GM21576 (cell line): ENCODE measurements at regions not wholly inside any gene's neighbourhood (a gene's known extent, or its start where the extent isn't known, plus 50 kb on each side); places are given as distances from the start of the nearest gene placed in this dataset.
"Not testable (repeated sequence)": the region's sequence is repeated elsewhere in the genome, so short reads cannot be mapped to it uniquely, and the experiment has no call there.

Experiments
- ATAC-seq: cut with Tn5 transposase; IDR thresholded peaks from one replicate; pipeline ENCODE4 v1.9.1; 2021; ENCODE audit warnings: mild to moderate bottlenecking, moderate library complexity; ENCODE audit not compliant: unreplicated experiment

DNA sequence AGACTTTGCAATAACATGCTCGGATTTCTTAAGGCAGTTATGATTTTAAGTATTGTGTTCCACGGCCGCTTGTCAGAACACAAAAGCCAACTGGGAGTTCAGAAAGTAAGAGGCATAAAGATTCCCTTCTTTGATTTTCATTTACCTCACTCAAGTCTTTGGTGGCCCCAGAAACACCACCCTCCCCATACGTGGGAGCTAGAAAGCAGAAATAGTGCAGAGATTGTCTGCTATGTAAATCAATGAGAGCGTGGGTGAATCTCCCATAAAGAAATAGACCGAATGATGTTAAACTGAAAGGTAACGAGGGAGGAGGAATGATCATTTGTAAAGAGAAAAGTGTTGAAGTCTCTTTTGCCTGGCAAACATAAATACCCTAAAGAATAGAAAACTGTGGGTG lies 322.1 kb upstream of the ETAA1 start:
- no peak for ATAC-seq

DNA sequence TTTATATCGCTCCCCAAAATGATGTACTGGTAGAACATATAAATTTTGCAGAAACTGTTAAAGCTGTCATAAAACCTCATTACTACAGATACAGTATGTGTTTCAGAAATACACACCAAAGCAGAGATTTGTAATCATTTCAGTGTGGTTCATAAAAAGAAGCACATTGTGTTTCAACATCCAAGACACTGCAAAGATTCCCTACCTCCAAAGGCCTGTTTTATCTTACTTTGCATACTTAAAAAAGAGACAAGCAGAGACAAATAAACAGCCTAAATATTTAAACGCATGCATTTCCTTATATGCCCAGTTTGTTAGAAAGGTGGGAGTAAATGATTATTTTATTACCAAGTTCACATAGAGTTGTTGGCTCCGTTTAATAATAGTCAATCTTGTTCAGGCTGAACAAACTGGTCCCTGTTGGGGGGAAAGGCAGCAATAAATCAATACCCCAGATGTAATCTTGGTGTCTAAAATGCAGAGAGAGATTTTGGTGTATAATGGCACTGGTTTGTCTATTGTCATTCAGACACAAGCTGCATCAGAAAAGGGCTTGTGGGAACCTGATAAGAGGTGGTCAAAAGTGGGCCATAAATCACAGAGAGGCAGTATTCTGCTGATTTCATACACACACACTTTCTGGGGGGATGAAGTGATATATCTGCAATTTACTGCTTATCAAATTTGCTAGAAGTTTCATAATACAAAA lies 321.4 kb upstream of the ETAA1 start:
- ATAC-seq, result no peak

DNA sequence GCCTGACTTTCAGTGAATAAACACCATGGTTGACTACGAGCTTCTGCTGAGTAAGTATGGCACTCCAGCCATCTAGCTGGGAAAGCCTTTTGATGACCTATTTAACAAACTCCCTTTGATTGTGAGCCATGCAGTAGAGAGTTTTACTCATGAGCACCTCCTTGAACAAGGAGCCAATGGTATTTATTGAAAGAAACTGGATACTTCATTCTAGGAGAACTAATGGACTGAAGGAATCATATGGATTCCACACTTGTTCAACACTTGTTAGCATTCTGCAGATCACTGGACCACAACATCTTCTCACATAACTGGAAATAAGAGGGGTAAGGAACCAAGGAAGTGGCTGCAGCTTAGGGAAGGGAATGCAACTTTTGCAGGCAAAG lies 320.9 kb upstream of the ETAA1 start:
- no peak for ATAC-seq

DNA sequence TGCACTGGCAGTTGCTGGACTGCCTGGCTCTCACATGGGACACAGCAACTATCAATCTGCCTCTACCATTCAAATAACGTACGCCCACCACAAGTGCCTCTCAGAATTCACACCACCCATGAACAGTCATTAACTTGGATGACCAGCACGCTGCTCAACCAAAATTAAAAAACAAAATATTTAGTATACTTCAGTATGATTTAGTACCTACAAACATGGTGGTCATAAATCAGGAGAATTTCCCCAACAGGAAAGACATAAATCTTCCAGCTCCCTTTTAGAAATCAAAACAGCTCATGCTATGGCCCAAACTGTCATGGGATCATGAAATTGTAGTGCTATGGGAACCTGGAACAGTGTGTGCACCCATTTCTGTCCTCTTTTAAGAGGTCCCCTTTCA lies 317.4 kb upstream of the ETAA1 start:
- ATAC-seq, result no peak

DNA sequence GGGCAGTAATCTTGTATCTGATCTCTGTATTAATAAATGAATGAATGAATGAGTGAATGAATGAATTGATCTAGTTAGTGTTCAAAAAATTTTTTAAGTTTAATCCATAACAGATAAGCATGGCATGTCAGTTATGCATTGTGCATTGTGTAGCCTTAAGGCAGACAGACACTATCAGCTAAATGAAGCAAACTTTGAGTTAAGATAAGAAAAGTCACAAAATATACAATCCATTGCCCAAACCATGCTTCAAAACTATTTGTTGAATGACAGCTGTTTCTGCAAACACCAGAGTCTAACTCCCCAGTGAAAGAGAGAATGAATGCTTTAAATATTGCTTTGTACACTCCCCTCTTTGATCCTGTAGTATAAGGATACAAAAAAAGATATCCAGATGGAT lies 314.3 kb upstream of the ETAA1 start:
- no peak for ATAC-seq

DNA sequence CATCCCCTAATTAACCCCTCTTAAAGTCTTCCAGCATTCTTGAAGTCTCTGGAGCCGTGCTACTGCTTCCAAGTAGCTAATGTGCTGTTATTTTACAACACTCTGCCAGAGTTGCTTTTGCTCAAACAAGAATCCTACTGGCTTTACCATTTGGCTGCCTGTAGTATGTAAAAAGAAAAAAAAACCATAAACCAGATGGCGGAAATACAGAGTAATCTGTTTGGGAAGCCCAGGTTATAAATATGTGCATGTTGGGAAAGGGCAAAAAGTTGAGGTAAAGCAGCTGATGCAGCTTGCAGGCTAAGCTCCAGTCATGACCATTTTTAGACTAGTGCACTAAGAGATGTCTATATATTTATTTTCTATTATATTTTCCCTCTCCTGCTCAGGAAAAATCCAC lies 313.2 kb upstream of the ETAA1 start:
- no peak for ATAC-seq

DNA sequence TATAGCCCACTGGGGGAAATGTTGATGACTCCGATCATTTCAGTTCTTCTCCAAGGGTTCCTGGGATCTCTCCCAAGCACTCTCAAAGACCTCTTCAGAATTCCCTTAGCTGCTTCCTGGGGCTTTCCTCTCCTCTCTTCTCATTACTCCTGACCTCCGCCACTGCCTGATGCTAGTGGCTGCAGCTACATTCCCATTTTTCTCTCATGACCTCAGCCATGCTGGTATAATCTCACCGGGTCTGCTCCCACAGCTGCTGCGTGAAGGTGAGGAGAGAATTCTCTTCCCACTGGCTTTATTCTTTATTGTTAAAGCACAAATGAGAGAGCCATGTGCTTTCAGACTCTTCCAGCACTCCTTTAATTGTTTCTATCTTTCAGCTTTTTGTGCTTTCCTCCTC lies 312.0 kb upstream of the ETAA1 start:
- no peak for ATAC-seq

DNA sequence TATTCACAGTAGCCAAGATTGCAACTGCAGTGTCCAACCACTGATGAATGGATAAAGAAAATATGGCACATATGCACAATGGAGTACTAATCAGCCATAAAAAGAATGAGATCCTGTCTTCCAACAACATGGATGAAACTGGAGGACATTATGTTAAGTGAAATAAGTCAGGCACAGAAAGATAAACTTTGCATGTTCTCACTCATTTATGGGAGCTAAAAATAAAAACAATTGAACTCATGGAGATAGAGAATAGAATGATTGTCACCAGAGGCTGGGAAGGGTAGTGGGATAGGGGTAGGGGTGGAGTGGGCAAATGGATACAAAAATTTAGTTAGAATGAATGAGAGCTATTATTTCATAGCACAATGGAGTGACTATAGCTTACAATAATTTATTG lies 305.5 kb upstream of the ETAA1 start:
- no peak for ATAC-seq

DNA sequence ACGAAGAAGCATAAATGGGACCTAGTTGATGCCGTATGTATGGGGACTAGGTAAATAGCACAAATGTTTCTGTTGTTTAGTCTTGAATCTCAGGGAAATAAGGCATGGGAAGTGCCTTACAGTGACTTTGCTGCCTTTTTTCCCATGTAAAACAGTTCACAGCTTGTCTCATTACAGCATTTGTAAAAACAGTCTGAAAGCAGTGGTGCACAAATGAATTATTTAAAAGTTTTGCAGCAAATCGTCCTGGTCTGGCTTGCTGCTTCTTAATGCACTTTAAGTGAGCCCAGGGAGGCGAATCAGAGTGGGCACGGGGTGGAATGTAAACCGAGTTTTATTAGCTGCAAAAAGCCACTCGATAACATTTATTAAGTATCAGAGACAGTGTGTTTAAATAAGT lies 302.0 kb upstream of the ETAA1 start:
- ATAC-seq, result no peak

DNA sequence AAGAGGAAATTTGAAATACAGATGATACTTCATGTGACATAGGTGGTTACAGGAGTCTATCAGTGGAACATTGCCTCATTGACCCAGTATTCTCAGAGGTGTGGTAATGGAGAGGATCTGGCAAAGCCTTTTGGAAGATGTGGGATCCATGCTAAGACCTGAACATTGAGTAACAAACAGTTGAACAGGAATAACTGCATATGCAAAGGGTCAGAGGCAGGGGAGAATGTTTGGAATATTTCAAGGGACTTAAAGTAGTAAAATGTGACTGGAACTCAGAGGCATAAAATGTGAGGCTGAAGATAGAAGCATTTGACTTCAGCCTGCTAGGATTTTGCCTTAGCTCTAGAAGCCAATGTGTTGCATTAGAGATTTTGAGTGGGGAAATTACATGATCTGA lies 300.2 kb upstream of the ETAA1 start:
- no peak for ATAC-seq

DNA sequence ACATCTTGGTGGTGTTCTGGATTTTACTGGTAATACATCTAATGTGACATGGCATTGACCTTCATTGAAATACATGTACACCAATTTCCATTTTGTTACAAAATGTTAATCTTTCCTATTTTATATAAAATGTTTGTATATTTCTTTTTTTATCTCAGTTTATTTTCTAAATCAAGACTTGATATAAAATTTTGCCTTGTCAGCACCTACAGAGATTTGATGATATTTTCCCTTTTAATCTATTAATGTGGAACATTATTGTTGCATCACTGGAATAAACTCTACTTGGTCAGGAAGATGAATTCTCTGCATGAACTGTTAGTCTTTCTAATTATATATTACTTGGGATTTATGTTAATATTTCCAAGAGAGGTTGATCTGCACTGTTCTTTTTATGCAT lies 294.0 kb upstream of the ETAA1 start:
- no peak for ATAC-seq

DNA sequence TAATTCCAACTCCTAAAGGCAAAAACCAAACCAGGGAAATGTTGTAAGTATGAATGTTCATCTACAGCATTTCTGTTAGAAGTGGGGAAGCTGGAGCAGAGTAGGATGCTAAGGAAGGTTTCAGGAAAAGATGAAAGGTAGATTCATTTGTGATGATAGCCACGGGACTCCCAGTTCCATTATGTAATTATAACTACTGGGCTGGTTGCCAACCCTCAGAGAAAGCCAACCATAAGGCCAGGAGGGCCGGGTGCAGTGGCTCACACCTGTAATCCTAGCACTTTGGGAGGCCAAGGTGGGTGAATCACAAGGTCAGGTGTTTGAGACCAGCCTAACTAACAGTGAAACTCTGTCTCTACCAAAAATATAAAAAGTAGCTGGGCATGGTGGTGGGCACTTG lies 288.9 kb upstream of the ETAA1 start:
- ATAC-seq, result no peak

DNA sequence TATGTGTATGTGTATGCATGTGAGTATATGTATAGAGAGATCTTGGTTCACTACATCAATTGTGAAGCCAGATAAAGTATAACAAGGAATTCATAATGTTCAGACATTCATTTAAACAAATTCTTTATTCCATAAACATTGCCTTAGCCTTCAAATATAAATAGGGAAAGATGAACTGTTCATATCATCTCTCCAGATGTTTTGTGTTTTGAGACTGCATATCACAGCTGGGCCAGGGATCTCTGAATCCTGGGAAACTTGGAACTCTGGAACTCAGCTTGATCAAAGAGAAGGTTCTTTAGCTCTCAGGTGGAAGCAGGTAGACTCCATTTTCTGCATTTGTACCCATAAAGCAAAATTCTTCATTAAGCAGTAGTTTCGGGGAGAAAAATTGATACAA lies 272.6 kb upstream of the ETAA1 start:
- no peak for ATAC-seq

DNA sequence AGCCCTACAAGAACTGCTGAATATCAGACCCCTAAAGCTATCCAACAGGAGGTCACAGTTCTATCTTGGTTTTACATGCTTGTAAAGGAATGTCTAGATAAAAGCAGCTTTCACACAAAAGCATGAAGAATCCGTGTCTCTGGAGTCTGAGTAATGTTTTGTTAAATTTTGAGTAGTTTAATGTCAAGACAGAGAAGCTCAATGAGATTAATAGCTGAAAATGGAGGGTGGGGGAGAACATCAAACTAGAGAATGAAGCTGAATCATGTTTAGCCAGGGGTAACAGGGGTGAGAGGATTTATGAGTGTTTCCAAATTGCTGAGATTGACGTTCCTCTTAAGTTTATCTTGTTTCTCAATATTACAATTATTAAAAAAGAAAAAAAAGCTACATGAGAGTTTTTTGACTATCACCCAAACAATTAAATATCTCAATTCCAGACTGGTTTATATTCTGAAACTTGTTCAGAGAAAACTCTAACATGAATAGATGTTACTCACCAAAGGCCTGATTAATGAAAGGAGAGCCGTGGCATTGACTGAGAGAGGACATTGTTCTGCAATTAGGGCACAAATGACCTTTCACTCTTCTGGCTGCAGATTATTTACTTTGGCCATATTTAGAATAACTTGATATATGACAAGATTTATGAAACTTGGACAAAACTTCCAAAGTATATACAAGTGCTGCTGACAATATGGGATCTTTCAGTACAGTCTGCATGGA lies 266.4 kb upstream of the ETAA1 start:
- ATAC-seq, result no peak

DNA sequence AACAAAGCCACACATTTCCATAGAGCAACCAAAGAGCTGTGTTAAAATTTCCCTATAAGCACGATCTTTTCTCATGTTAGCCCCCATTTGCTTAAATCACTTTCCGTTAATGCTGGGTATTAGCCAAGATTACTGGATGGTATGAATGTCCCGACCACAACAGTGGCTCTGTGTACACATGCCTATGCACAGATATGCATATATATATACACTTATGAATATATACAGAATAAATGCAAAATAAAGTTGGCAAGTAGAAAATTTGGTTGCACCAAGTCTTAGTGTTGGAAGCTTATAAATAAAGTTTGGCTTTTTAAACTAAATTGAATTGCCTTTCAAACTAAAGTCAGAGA lies 265.9 kb upstream of the ETAA1 start:
- ATAC-seq, result no peak

DNA sequence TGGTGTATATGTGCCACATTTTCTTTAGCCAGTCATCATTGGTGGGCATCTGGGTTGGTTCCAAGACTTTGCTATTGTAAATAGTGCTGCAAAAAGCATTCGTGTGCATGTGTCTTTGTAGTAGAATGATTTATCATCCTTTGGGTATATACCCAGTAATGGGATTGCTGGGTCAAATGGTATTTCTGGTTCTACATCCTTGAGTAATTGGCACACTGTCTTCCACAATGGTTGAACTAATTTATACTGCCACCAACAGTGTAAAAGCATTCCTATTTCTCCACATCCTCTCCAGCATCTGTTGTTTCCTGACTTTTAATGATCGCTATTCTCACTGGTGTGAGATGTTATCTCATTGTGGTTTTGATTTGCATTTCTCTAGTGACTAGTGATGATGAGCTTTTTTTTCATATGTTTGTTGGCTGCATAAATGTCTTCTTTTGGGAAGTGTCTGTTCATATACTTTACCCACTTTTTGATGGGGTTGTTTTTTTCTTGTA lies 264.6 kb upstream of the ETAA1 start:
- ATAC-seq, result not testable (repeated sequence)

DNA sequence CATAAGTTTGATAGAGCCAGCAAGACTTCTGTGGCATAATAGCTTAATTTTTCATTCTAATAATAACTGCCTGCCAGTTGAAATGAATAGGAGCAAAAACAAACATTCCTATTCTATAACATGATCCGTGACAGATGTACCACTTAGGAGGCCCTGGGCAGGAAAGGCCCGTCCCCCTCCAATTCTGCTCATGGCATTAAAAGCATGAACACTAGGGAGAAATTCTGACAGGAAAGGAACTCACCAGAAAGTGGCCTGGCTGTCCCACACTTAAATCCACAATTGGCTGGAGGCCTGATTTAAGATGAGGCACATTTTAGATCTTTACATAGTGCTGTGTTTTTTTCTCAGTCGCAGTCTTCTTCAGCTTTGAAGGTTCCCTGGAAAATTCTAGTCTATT lies 261.9 kb upstream of the ETAA1 start:
- no peak for ATAC-seq

DNA sequence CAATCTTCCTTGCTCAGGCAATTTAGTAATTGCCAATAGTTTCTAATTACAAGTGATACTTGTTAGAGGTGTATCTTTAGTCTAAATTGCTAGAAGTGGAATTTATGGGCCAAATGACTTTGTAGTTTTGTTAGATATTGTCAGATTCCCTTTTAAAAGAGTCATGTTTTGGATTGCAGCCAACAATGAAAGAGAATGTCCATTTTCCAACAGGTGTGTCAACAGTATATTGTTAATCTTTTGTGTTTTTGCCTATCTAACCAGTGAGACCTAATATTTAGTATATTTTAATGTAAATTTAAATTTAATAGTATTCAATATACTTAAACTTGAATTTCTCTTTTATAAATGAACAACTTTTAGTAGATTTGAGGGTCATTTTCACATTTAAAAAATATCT lies 259.4 kb upstream of the ETAA1 start:
- no peak for ATAC-seq

DNA sequence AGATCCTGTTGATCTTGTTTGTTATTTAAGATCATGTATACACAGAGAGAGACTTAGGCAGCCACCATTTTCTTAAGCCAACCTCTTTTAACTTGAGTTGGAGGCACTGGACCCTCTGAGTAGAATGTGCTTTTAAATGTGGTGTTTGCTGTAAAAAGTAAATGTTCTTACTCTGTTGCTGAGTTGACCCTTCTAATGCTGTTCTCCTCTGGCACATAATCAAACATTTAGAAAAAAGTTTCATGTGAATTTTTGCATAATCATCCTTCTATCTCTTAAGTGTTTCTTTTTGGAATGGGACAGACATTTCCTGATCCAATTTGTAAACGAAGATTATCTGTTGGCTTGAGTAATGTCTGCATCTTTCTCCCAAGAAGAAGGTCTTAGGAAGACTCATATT lies 255.1 kb upstream of the ETAA1 start:
- no peak for ATAC-seq

DNA sequence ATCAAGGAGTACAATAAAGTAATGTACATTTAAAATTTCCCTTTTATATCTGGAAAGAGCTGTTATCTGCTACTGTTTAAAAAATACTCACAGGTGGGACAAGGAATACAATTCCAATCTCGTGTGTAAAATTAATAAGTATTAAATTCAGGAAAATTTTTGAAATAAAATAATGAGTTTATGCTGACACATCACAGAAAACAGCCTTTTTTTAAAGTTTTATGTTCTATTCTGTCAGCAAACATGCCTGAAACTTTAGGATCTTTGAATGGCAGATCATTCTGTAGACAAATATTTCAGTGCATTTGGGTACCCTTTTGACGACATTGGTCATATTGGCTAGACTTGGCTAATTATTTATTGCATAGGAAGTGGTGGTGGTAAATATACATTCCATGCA lies 254.4 kb upstream of the ETAA1 start:
- ATAC-seq, result no peak

DNA sequence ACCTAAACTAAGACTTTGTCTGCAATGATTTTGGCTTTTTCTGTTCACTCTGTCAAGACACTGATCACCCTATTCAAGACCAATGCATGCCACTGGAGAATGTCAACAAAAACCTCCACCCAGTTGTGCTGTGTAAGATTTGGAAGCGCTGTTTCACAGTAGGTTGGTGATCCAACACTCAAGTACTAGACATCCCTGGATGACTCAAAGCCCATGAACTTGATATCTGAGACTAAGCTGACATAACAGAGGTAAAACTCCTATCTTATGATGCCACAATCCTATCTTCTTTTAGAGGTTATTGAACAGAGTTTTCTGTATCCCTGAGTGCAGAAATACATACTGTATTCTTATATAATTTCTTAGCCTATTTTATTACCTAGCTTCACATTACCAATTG lies 251.3 kb upstream of the ETAA1 start:
- ATAC-seq, result no peak

DNA sequence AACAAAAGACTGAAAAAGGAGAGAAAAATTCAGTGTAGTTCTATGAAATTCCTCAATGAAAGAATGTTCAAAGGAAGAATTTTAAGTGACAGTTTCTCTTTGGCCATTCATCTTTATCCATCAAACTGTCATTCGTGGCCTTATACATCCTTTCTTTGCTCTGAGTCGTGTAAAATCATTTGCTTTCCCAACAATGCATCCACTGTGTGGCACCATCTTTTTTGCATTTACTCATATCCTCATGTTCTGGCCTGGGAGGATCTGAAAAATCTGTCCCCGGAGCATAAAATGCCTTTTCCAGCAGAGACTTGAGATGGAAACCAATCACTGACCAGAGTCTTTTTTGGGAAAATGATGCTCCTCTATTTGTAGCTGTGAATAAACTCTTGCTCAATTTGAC lies 240.3 kb upstream of the ETAA1 start:
- ATAC-seq, result no peak

DNA sequence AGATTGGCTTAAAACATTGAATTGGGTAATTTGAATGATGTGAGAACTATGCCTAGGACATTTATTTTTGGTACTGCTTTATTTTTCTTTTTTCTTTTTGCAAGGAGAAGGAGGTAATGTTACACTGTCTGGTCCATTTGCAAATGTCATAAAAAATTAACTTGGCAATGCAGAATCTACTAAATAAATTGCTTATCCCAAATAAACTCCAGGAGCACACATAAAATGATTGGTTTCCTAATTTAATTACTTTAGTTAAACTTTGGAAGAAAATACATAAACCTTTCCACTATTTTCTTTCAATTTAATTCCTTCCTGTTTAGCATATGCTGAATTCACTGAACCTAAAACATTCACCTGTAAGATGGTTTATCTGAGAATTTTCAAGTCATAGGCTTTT lies 238.4 kb upstream of the ETAA1 start:
- no peak for ATAC-seq
